Hematopoietic multipotent progenitor cell (in vitro differentiated cells): ENCODE measurements at regions not wholly inside any gene's neighbourhood (a gene's known extent, or its start where the extent isn't known, plus 50 kb on each side); places are given as distances from the start of the nearest gene placed in this dataset.

ENCODE experiments used
- DNase-seq, 3 donors: peaks; one replicate each; pipeline ENCODE4 v3.0.0-alpha.2; 2011 to 2015; ENCODE audit warnings: low read depth in 2 of 3, low spot score in 2 of 3

GRCh38 chr6:123747515-123747914 lies 56.1 kb upstream of the NKAIN2 start:
- no peak for DNase-seq

- no peak for DNase-seq
Measured at GRCh38 chr6:123745895-123746294, 57.8 kb upstream of the NKAIN2 start.

GRCh38 chr6:123744840-123745239 lies 58.8 kb upstream of the NKAIN2 start:
- no peak for DNase-seq

GRCh38 chr6:123742626-123743025 lies 61.0 kb upstream of the NKAIN2 start:
- no peak for DNase-seq

GRCh38 chr6:123733180-123733579 lies 70.5 kb upstream of the NKAIN2 start:
- no peak for DNase-seq

GRCh38 chr6:123716506-123716905 lies 79.8 kb upstream of the TRDN start:
- DNase-seq, result no peak

- peak in 2 of 3 donors; percentile 24 to 62 for DNase-seq
Measured at GRCh38 chr6:123715006-123715863, 78.5 kb upstream of the TRDN start.

- DNase-seq, result no peak
Measured at GRCh38 chr6:123712831-123713230, 76.1 kb upstream of the TRDN start.

- no peak for DNase-seq
Measured at GRCh38 chr6:123702943-123703342, 66.2 kb upstream of the TRDN start.

GRCh38 chr6:123687864-123688263 lies 51.1 kb upstream of the TRDN start:
- DNase-seq, result no peak
